ENCODE measurements at regions not wholly inside any gene's neighbourhood (a gene's known extent, or its start where the extent isn't known, plus 50 kb on each side); places are given as distances from the start of the nearest gene placed in this dataset.

GRCh38 chr1:106780066-106780465 lies 276.4 kb upstream of the PRMT6 start (continued):
- no peak for TF ChIP-seq MYB (IDR thresholded peaks at IDR 0.05; ENCODE audit: borderline replicate concordance, low read depth, low read length)
- TF ChIP-seq ZBTB40 (IDR thresholded peaks at IDR 0.05; ENCODE audit: borderline replicate concordance) = no peak
- no peak for TF ChIP-seq NR2C1 (IDR thresholded peaks at IDR 0.05)

GRCh38 chr1:106780806-106781569 lies 275.5 kb upstream of the PRMT6 start:
- 48% methylated on average over 1 of the region's 1 CpG for WGBS (ENCODE audit: insufficient coverage, insufficient replicate concordance, low lambda C conversion rate, missing lambda C conversion rate)
- no TSS peak for BruUV-seq (replicated peaks)
- FAIRE-seq = no peak
- TF ChIP-seq HDGF (IDR thresholded peaks at IDR 0.05) = no peak
- TF ChIP-seq FOS (IDR thresholded peaks at IDR 0.05; ENCODE audit: borderline replicate concordance, extremely low read depth, insufficient read length) = no peak
- TF ChIP-seq MEF2A (IDR thresholded peaks at IDR 0.05; ENCODE audit: insufficient read depth, low read depth, low read length) = no peak
- no peak for TF ChIP-seq USF2 (IDR thresholded peaks at IDR 0.05; ENCODE audit: borderline replicate concordance, low read depth, low read length)
- TF ChIP-seq TCF3 (IDR thresholded peaks at IDR 0.05; ENCODE audit: borderline replicate concordance, insufficient read depth, low read depth, low read length) = no peak
- TF ChIP-seq ZBED1 (IDR thresholded peaks at IDR 0.05; ENCODE audit: borderline replicate concordance) = no peak
- TF ChIP-seq ATF2 (IDR thresholded peaks at IDR 0.05; ENCODE audit: low read length) = no peak
- TF ChIP-seq IRF5 (IDR thresholded peaks at IDR 0.05; ENCODE audit: borderline replicate concordance) = no peak

More at GRCh38 chr1:106780806-106781569, 275.5 kb upstream of the PRMT6 start:
- no peaks in the 10 kb centered on the region for H3K27me3 ChIP-seq (replicated peaks in 1 of 2; ENCODE audit: control insufficient read depth in 2 of 2, insufficient read depth in 2 of 2, low read length in 1 of 2)
- H3K4me3 ChIP-seq = no peak overlapping the region
- H3K9ac ChIP-seq (ENCODE audit: control insufficient read depth, insufficient read depth, low read length) = no peak overlapping the region
- intact Hi-C loops (cut with micrococcal nuclease; ENCODE audit: unreplicated experiment) = no loop called here
- RAD21 ChIA-PET (ENCODE audit: unreplicated experiment) = no interaction called here
- H3K27ac ChIP-seq (ENCODE audit: control insufficient read depth, insufficient read depth) = no peak overlapping the region
- no peaks in the 10 kb centered on the region for H4K20me1 ChIP-seq (ENCODE audit: control insufficient read depth, insufficient read depth)
- CTCF ChIA-PET = no interaction called here
- in situ Hi-C loops (cut with MboI) = no loop called here
- H3K9me3 ChIP-seq (replicated peaks; ENCODE audit: control insufficient read depth, insufficient read depth, low read length) = no peaks in the 10 kb centered on the region
- ATAC-seq (no peak), DNase-seq (ENCODE audit: low read depth, low spot score) (no peak)
- SMC1A ChIA-PET (ENCODE audit: uncharacterized antibody, unreplicated experiment) = no interaction called here
- H3K79me2 ChIP-seq (ENCODE audit: control insufficient read depth, insufficient read depth, low read length) = no peaks in the 10 kb centered on the region
- no peak overlapping the region for H2AFZ ChIP-seq (ENCODE audit: control insufficient read depth, low read depth, low read length)
- no peak overlapping the region for H3K4me2 ChIP-seq (ENCODE audit: control insufficient read depth, insufficient read depth)
- no peaks in the 10 kb centered on the region for H3K4me1 ChIP-seq (ENCODE audit: control insufficient read depth, insufficient read depth, low read length)
- POLR2A ChIA-PET = no interaction called here
- H3K36me3 ChIP-seq (ENCODE audit: control insufficient read depth in 2 of 2, insufficient read depth in 2 of 2, low read length in 1 of 2) = no peaks in the 10 kb centered on the region

Measured in GM12878 (cell line).